Stomach smooth muscle (tissue), 2 donors: ENCODE measurements at regions not wholly inside any gene's neighbourhood (a gene's known extent, or its start where the extent isn't known, plus 50 kb on each side); places are given as distances from the start of the nearest gene placed in this dataset.

Experiments used
- H3K27ac ChIP-seq: one replicate; pipeline ENCODE4 v1.7.0; 2013; ENCODE audit warnings: mild to moderate bottlenecking, low read length, inconsistent platforms
- H3K27me3 ChIP-seq, 2 donors: one replicate each; pipeline ENCODE4 v1.7.0; 2013; ENCODE audit warnings: low read length in 2 of 2; ENCODE audit not compliant: insufficient read depth in 2 of 2, control insufficient read depth in 1 of 2
- H3K36me3 ChIP-seq, 2 donors: one replicate each; pipeline ENCODE4 v1.7.0; 2013; ENCODE audit warnings: low read length in 2 of 2; ENCODE audit not compliant: control insufficient read depth in 2 of 2, insufficient read depth in 2 of 2
- H3K4me1 ChIP-seq: one replicate; pipeline ENCODE4 v1.7.0; 2013; ENCODE audit warnings: low read length; ENCODE audit not compliant: control insufficient read depth, insufficient read depth
- H3K4me3 ChIP-seq, 2 donors: one replicate each; pipeline ENCODE4 v1.7.0; 2013; ENCODE audit warnings: low read length in 2 of 2
- H3K9ac ChIP-seq, 2 donors: one replicate each; pipeline ENCODE4 v1.7.0; 2013; ENCODE audit warnings: low read length in 2 of 2, mild to moderate bottlenecking in 1 of 2
- H3K9me3 ChIP-seq, 2 donors: one replicate each; pipeline ENCODE4 v1.7.0; 2013; ENCODE audit warnings: low read length in 2 of 2; ENCODE audit not compliant: control insufficient read depth in 2 of 2
- donor health status: healthy.
- donor health status: Pancreatic carcinoma.

DNA sequence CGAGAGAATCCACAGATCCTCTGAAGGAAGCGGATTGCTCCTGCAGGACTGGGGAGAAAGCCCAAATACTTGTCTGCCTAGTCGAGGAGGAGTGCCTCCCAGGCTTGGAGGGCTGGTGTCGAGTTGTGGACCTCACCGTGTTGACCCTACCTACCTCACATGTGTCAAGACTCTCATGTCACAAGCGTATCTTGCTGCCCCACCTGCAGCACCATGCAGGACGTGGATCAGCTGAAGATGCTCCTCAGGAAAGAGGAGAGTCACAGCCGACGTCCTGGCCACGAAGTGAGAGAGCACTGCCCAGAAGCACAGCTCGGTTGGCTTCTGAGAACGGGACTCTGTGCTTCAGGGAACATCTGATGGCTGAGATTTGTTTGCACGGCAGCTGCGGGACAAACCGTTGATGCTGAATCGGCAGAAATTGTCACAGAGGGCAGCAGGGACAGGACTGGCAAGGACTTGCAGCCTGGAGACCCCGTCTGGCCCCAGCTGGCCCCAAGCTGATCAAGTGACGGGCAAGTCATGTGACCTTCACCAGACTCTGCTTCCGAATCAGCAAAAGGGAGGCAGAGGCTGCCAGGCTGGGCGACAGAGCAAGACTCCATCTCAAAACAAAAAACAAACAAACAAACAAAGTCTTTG lies 119.1 kb upstream of the ITGA1 start:
- Histone ChIP-seq H3K9ac (no peak overlapping the region), H3K9me3 (no peaks in the 10 kb centered on the region)

DNA sequence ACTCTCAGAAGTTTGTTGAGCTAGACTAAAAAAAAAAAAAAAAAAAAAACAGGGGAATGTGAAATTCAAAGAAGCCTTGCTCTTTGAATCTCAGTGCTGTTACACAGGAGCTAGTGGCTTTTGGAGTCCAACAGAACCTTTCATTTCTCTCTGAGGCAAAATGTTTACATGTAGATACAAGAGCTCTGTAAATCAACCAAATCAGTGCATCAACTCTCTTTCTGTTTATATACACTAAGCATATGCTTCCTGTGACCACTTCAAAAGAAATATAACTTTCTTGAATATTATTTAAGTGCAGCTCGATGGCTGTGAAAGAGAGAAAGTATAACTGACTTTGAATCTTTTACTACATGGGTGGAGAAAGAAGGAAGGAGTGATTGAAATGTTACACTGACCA lies 115.3 kb upstream of the ITGA1 start:
- Histone ChIP-seq H3K4me1 (no peaks in the 10 kb centered on the region), H3K9ac (no peak overlapping the region), H3K27ac (no peak overlapping the region), H3K4me3 (no peak overlapping the region), H3K36me3 (no peaks in the 10 kb centered on the region), H3K27me3 (no peaks in the 10 kb centered on the region), H3K9me3 (no peaks in the 10 kb centered on the region)

More for the DNA sequence above, 119.1 kb upstream of the ITGA1 start:
- Histone ChIP-seq H3K4me1 (no peaks in the 10 kb centered on the region), H3K4me3 (no peak overlapping the region), H3K27ac (no peak overlapping the region), H3K36me3 (no peaks in the 10 kb centered on the region), H3K27me3 (no peaks in the 10 kb centered on the region)

DNA sequence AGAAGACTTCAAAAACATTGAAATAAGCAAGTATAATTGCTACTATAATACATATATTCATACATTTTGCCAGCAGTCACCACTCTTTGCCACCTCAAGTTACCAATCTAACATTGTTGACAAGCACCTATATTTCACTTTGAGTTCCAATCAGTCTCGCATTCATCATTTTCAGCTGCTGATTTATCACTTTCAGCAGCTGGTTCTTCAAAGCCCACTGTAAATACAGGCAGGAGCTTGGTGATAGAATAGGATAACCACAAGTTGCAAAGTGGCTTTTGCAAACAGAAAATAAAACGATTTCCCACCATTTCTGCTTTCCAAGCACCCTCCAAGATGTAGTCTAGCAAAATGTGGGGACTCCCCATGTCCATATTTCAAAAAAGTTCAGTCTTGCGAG lies 114.2 kb upstream of the ITGA1 start:
- H3K36me3 ChIP-seq, result no peaks in the 10 kb centered on the region
- no peaks in the 10 kb centered on the region for H3K4me1 ChIP-seq
- no peaks in the 10 kb centered on the region for H3K9me3 ChIP-seq
- no peak overlapping the region for H3K27ac ChIP-seq
- no peak overlapping the region for H3K4me3 ChIP-seq
- H3K9ac ChIP-seq, result no peak overlapping the region
- no peaks in the 10 kb centered on the region for H3K27me3 ChIP-seq

DNA sequence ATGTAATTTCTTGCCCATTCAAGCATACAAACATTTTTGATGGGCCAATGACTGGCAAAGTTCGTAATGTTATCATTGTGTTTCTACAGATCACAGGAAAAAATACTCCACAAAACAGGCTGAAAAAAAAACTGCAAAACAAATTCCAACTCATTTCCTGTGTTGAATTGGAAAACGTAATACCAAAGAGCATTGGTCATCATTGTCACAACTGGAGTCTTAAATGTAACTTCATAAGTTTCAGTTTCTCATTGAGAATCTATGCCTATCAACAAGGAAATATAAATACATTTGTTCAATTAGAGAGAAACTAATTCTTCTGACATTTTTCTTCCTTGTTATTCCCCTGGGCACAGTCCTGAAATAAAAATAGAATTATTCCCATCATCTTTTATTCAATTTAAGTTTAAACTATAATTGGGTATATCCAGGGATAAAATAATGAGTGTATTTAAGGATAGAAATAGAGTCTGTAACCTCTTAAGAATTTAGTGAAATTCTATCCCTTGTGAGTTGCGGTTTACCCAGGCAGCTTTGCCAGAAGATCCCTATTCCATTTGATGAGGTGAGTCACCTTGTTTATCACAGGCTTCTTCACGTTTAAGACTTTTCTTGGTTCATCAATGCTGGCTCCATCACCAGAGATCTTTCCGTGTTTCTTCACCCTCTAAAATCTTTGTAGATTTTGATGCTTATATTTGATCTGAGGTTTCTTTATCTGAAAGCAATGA lies 112.7 kb upstream of the ITGA1 start:
- no peaks in the 10 kb centered on the region for H3K9me3 ChIP-seq
- no peak overlapping the region for H3K9ac ChIP-seq
- H3K27me3 ChIP-seq, result no peaks in the 10 kb centered on the region
- no peaks in the 10 kb centered on the region for H3K4me1 ChIP-seq
- H3K4me3 ChIP-seq, result no peak overlapping the region
- H3K27ac ChIP-seq, result no peak overlapping the region
- no peaks in the 10 kb centered on the region for H3K36me3 ChIP-seq

DNA sequence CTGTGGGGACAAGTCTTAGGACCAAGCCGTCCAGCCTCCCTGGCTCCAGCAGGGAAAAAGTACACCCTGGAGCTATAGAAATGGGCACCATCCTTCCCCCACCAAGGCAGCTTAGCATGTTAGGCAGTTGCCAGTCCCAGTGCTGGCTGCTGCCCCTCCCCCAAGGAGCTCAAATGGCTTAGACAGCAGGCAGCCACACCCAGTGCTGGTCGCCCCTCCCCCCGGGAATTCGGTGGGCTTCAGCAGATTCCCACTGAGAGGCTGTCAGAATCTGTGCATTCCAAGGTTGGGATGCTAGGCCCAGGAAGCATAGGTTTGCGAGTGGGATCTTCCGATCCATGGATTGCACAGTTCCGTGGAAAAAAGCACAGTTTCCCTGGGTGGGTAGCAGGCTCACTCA lies 105.2 kb upstream of the ITGA1 start:
- no peaks in the 10 kb centered on the region for H3K4me1 ChIP-seq
- no peaks in the 10 kb centered on the region for H3K9me3 ChIP-seq
- H3K9ac ChIP-seq, result no peak overlapping the region
- H3K27ac ChIP-seq, result no peak overlapping the region
- no peaks in the 10 kb centered on the region for H3K27me3 ChIP-seq
- H3K36me3 ChIP-seq, result no peaks in the 10 kb centered on the region
- H3K4me3 ChIP-seq, result no peak overlapping the region

DNA sequence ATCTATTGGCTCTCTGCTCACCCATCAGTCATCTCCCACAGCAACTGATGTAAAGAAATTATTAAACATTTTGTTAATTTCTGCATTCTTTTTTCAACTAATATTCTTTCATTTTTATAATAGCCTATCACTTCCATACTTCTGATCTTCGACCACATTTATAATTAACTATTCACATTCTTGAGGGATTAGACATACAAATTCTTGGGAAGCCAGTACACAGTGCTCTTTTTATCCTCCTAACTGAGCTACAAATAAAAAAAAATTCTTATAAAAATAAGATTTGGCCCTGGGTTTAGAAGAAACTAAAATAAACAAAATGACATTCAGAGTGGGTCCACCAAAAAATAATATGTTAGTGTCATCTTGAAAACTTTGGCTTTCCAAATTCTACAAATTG lies 103.7 kb upstream of the ITGA1 start:
- Histone ChIP-seq H3K36me3 (no peaks in the 10 kb centered on the region), H3K4me3 (no peak overlapping the region), H3K27me3 (no peaks in the 10 kb centered on the region), H3K9me3 (no peaks in the 10 kb centered on the region), H3K4me1 (no peaks in the 10 kb centered on the region), H3K27ac (no peak overlapping the region), H3K9ac (no peak overlapping the region)

DNA sequence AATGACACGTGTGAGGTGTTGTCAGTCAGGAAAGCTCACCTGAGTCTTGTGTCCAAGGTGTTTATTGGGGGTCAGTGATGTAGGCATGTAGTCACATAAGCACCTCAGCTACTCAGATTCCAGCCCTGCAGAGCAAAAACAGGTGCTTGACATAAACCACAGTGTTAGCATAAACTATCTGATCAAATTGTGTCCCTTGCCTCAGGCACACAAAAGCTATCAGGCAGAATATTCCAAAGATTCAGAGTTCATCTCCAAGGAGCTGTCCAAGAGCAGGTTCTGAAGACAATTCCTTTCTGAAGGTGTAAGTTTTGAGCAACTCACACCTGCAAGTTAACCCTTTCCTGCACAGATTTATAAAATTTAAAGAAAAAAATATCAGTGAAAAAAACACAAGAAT lies 102.2 kb upstream of the ITGA1 start:
- H3K27me3 ChIP-seq, result no peaks in the 10 kb centered on the region
- H3K27ac ChIP-seq, result no peak overlapping the region
- no peak overlapping the region for H3K4me3 ChIP-seq
- H3K9ac ChIP-seq, result no peak overlapping the region
- peaks cover 3% of the 10 kb centered on the region for H3K4me1 ChIP-seq
- no peaks in the 10 kb centered on the region for H3K36me3 ChIP-seq
- no peaks in the 10 kb centered on the region for H3K9me3 ChIP-seq

DNA sequence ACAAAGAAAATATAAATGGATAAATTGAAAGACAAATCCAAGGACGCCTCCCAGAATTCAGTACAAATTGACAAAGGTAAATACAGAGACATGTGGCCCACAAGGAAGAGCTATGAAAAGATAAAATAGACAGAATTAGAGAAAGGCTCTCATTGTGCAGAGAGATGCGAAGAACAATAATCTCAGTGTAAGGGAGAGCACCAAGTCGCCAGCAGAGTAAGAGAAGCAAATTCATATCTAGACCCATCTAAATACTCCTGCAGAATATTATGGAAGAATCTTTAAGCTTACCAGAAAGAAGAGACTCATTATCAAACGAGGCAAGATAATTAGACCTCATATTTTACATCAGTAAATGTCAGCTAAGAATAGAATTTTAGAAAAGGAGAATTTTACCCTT lies 101.7 kb upstream of the ITGA1 start:
- H3K9ac ChIP-seq, result no peak overlapping the region
- peaks cover 3% of the 10 kb centered on the region for H3K4me1 ChIP-seq
- no peaks in the 10 kb centered on the region for H3K9me3 ChIP-seq
- no peak overlapping the region for H3K27ac ChIP-seq
- no peaks in the 10 kb centered on the region for H3K36me3 ChIP-seq
- H3K27me3 ChIP-seq, result no peaks in the 10 kb centered on the region
- H3K4me3 ChIP-seq, result no peak overlapping the region

DNA sequence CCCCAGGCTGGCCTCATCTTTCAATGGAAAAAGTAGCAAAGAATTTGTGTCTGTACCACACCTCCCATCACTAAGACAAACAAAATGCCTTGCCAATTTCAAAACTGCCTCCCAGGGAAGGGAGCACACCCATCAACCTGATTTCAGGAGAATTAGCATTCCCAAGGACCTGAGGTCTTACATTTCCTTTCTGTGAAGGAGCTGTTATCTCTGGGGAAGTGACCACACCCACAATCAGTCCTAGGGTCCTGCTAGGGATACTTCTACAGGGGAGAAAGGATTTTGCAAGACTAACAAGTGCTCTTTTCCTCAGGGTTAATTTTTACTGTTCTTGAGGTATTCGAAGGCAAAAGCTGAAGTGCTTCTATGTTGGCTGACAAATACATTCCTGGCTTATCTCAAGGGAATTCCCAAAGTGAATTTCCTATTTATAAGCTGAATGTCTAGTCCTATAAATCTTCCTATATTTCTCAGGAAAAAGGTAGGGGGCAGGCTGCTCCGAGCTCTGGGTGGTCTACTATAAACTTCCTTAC lies 97.4 kb upstream of the ITGA1 start:
- H3K36me3 ChIP-seq, result no peaks in the 10 kb centered on the region
- H3K4me1 ChIP-seq, result peaks cover 3% of the 10 kb centered on the region
- no peak overlapping the region for H3K9ac ChIP-seq
- H3K4me3 ChIP-seq, result no peak overlapping the region
- no peaks in the 10 kb centered on the region for H3K27me3 ChIP-seq
- no peaks in the 10 kb centered on the region for H3K9me3 ChIP-seq
- H3K27ac ChIP-seq, result no peak overlapping the region

DNA sequence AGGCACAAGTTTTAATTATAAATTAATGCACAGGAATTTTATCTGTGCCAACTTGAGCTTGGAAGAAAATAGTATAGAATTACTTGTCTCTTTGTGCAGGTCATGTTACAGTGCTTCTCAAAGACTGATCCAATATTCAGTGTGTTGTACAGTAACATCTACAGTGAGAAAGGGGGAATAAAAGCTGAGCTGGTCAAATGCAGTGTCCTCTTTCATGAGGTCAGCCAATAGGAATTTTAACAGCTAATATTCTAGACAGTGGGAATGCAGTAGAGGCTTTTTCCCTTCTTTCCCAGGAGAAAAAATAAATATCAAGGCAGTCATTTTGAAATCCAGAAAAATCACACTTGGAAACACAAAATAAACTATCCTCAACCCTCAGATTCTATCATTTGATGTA lies 95.7 kb upstream of the ITGA1 start:
- H3K27ac ChIP-seq, result no peak overlapping the region
- no peaks in the 10 kb centered on the region for H3K27me3 ChIP-seq
- no peaks in the 10 kb centered on the region for H3K36me3 ChIP-seq
- no peaks in the 10 kb centered on the region for H3K9me3 ChIP-seq
- H3K4me3 ChIP-seq, result no peak overlapping the region
- H3K9ac ChIP-seq, result no peak overlapping the region
- peaks cover 3% of the 10 kb centered on the region for H3K4me1 ChIP-seq

DNA sequence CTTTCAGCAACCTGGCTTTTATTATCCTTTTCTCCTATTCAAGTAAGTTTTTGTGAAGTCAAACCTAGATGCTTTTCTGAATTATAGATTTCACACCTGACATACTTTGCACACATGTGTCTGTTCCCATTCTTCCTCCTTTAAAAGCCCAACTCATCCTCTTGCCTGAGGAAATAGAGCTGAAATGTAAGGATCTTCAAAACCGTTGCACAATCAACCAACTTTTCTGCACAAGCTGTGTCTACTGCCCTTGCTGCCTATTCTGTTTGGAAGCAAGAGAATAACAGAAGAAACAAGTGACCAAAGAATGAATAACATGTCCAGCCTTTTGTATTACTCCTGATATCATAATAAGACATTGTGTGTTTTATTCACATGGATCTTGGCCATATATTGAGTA lies 95.1 kb upstream of the ITGA1 start:
- no peaks in the 10 kb centered on the region for H3K27me3 ChIP-seq
- H3K36me3 ChIP-seq, result no peaks in the 10 kb centered on the region
- no peaks in the 10 kb centered on the region for H3K9me3 ChIP-seq
- no peak overlapping the region for H3K9ac ChIP-seq
- H3K4me1 ChIP-seq, result peaks cover 3% of the 10 kb centered on the region
- H3K4me3 ChIP-seq, result no peak overlapping the region
- H3K27ac ChIP-seq, result no peak overlapping the region
